WTC11 (cell line): ENCODE measurements at regions not wholly inside any gene's neighbourhood (a gene's known extent, or its start where the extent isn't known, plus 50 kb on each side); places are given as distances from the start of the nearest gene placed in this dataset.

Experiments
- ATAC-seq: fragments of 200-7000 bp; cut with Tn5 transposase; 2 replicates; pipeline ENCODE4 v1.10.0; 2021; ENCODE audit warnings: mild to moderate bottlenecking, moderate library complexity
- CTCF ChIA-PET: fragments of 300-600 bp; sonication (Branson Sonifier 250); formaldehyde crosslinking; loops from one replicate; lab custom pipeline; 2021; ENCODE audit warnings: antibody characterized with exemption; lab: Charles Lee
- POLR2A ChIA-PET: fragments of 350-600 bp; sonication (Branson Sonifier 250); formaldehyde crosslinking; loops from one replicate; lab custom pipeline; 2021; ENCODE audit warnings: antibody characterized with exemption; lab: Charles Lee
- DNase-seq: peaks from one replicate; pipeline ENCODE4 v3.0.0; 2021; ENCODE audit warnings: low spot score
- H3K27ac Mint-ChIP-seq: 2 replicates; pipeline ENCODE4 v1.8.0; 2021; ENCODE audit warnings: mixed read lengths
- H3K27me3 Mint-ChIP-seq: 2 replicates; pipeline ENCODE4 v1.8.0; 2021; ENCODE audit warnings: low read depth, mild to moderate bottlenecking, moderate library complexity, mixed read lengths
- H3K36me3 Mint-ChIP-seq: 2 replicates; pipeline ENCODE4 v1.8.0; 2021; ENCODE audit warnings: mixed read lengths
- H3K4me1 Mint-ChIP-seq: 2 replicates; pipeline ENCODE4 v1.8.0; 2022; ENCODE audit warnings: mixed read lengths
- H3K4me3 Mint-ChIP-seq: 2 replicates; pipeline ENCODE4 v1.8.0; 2021; ENCODE audit warnings: mild to moderate bottlenecking, moderate library complexity, mixed read lengths
- H3K9me3 Mint-ChIP-seq: 2 replicates; pipeline ENCODE4 v1.8.0; 2021; ENCODE audit warnings: mixed read lengths
- AFF4 ChIP-seq: sonication (generic); formaldehyde crosslinking; IDR thresholded peaks from 2 replicates; pipeline ENCODE4 v1.8.1; 2023; ENCODE audit warnings: mild to moderate bottlenecking, missing genetic modification reagents, borderline replicate concordance
- ATF3 ChIP-seq: sonication (generic); formaldehyde crosslinking; conservative IDR thresholded peaks from 2 replicates; pipeline ENCODE4 v1.8.1; 2022; ENCODE audit warnings: mild to moderate bottlenecking, missing genetic modification reagents
- CTCF ChIP-seq: fragments of 200-600 bp; IDR thresholded peaks from 2 replicates; pipeline ENCODE4 v1.8.0; 2022; ENCODE audit warnings: antibody characterized with exemption
- ETV6 ChIP-seq: sonication (generic); formaldehyde crosslinking; IDR thresholded peaks from 2 replicates; pipeline ENCODE4 v1.8.1; 2022; ENCODE audit warnings: mild to moderate bottlenecking, missing genetic modification reagents
- FOXJ3 ChIP-seq: sonication (generic); formaldehyde crosslinking; IDR thresholded peaks from 2 replicates; pipeline ENCODE4 v1.9.0; 2021; ENCODE audit warnings: missing genetic modification reagents, mild to moderate bottlenecking, borderline replicate concordance
- HMGA2 ChIP-seq: fragments of 250-450 bp; sonication (Bioruptor Pico); IDR thresholded peaks from 2 replicates; pipeline ENCODE4 v1.4.0; 2021; ENCODE audit warnings: mild to moderate bottlenecking, moderate library complexity
- PRRX2 ChIP-seq: fragments of 250-450 bp; sonication (Bioruptor Pico); IDR thresholded peaks from 2 replicates; pipeline ENCODE4 v1.8.0; 2021; ENCODE audit warnings: mild to moderate bottlenecking
- RORB ChIP-seq: fragments of 250-450 bp; sonication (Bioruptor Pico); IDR thresholded peaks from 2 replicates; pipeline ENCODE4 v1.9.0; 2021; ENCODE audit warnings: mild to moderate bottlenecking
- TP53 ChIP-seq: sonication (generic); formaldehyde crosslinking; IDR thresholded peaks from 2 replicates; pipeline ENCODE4 v1.8.1; 2023; ENCODE audit warnings: mild to moderate bottlenecking, missing genetic modification reagents
- ZNF281 ChIP-seq: sonication (generic); formaldehyde crosslinking; IDR thresholded peaks from 2 replicates; pipeline ENCODE4 v1.8.0; 2023; ENCODE audit warnings: mild to moderate bottlenecking, missing genetic modification reagents
- ZNF396 ChIP-seq: fragments of 250-450 bp; sonication (Bioruptor Pico); IDR thresholded peaks from 2 replicates; pipeline ENCODE4 v1.8.0; 2021; ENCODE audit warnings: mild to moderate bottlenecking, moderate library complexity, borderline replicate concordance
- ZNF512 ChIP-seq: sonication (generic); formaldehyde crosslinking; IDR thresholded peaks from 2 replicates; pipeline ENCODE4 v1.8.1; 2022; ENCODE audit warnings: missing genetic modification reagents, borderline replicate concordance
- TF ChIP-seq, protein P1 (sequence below): sonication (generic); formaldehyde crosslinking; IDR thresholded peaks from 2 replicates; pipeline ENCODE4 v1.8.0; 2022; ENCODE audit warnings: mild to moderate bottlenecking, missing genetic modification reagents

- ChIA-PET CTCF (no interaction called here), POLR2A (no interaction called here)
- Mint-ChIP-seq H3K4me1 (no peaks in the 10 kb centered on the region), H3K9me3 (peaks cover 17% of the 10 kb centered on the region), H3K27me3 (no peaks in the 10 kb centered on the region), H3K27ac (no peak overlapping the region), H3K4me3 (no peak overlapping the region), H3K36me3 (peaks cover 14% of the 10 kb centered on the region)
- no peak for TF ChIP-seq PRRX2 (CRISPR knock-in tag)
- TF ChIP-seq HMGA2 (CRISPR knock-in tag) = peak; percentile 97; the same call in 1 of the 2 replicates
- ATAC-seq = no peak
- DNase-seq = no peak
These were observed 1098.0 kb downstream of the BRD1 start for GRCh38 chr22:48729499-48730171.

GRCh38 chr22:48727454-48728058 lies 1100.1 kb downstream of the BRD1 start:
- POLR2A ChIA-PET = no interaction called here
- TF ChIP-seq TP53 = no peak
- TF ChIP-seq HMGA2 (CRISPR knock-in tag) = no peak
- TF ChIP-seq ATF3 (CRISPR knock-in tag) = no peak
- TF ChIP-seq ZNF512 (CRISPR knock-in tag) = no peak
- no peak for TF ChIP-seq ZNF396 (CRISPR knock-in tag)
- TF ChIP-seq ETV6 (CRISPR knock-in tag) = no peak
- TF ChIP-seq, protein P1, sequence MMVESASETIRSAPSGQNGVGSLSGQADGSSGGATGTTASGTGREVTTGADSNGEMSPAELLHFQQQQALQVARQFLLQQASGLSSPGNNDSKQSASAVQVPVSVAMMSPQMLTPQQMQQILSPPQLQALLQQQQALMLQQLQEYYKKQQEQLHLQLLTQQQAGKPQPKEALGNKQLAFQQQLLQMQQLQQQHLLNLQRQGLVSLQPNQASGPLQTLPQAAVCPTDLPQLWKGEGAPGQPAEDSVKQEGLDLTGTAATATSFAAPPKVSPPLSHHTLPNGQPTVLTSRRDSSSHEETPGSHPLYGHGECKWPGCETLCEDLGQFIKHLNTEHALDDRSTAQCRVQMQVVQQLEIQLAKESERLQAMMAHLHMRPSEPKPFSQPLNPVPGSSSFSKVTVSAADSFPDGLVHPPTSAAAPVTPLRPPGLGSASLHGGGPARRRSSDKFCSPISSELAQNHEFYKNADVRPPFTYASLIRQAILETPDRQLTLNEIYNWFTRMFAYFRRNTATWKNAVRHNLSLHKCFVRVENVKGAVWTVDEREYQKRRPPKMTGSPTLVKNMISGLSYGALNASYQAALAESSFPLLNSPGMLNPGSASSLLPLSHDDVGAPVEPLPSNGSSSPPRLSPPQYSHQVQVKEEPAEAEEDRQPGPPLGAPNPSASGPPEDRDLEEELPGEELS (CRISPR knock-in tag) = no peak
- no peak for DNase-seq
- Mint-ChIP-seq H3K27me3 (no peaks in the 10 kb centered on the region), H3K36me3 (peaks cover 14% of the 10 kb centered on the region), H3K4me1 (no peaks in the 10 kb centered on the region), H3K9me3 (peaks cover 17% of the 10 kb centered on the region), H3K27ac (no peak overlapping the region), H3K4me3 (no peak overlapping the region)
- CTCF ChIA-PET = no interaction called here
- ATAC-seq = no peak

DNA sequence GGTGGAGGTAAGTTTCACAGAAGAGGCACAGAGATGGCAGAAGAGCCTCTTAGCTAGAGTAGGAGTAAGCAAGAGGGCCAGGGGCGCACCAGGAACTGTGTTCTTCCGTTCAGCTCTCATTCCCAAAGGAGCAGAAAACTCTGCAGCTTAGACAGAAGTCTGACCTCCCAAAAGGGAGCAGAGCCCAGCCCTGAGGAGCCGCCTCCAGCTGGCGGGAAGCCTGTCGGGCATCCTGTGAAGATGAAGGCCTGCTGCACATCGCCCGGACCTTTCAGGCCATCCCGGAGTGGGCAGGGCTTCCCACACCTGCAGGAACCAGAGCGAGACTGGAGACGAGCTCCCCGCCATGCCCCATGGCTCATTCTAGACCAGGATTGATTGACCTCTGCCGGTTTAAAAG lies 1102.8 kb downstream of the BRD1 start:
- ChIA-PET CTCF (interaction anchor here (0.7 to 1.1 kb wide), 3 partner anchors 24 to 170 kb away, joined by 3 read pairs; no protein-coding TSS in a partner anchor), POLR2A (no interaction called here)
- peaks cover 13% of the 10 kb centered on the region for H3K9me3 Mint-ChIP-seq
- H3K27ac Mint-ChIP-seq = no peak overlapping the region
- ATAC-seq (no peak), DNase-seq (no peak)
- H3K4me3 Mint-ChIP-seq = no peak overlapping the region
- H3K27me3 Mint-ChIP-seq = no peaks in the 10 kb centered on the region
- TF ChIP-seq CTCF (no peak), ZNF281 (CRISPR knock-in tag) (no peak), PRRX2 (CRISPR knock-in tag) (no peak), HMGA2 (CRISPR knock-in tag) (no peak), AFF4 (CRISPR knock-in tag) (no peak), FOXJ3 (CRISPR knock-in tag) (no peak), RORB (CRISPR knock-in tag) (no peak)
- TF ChIP-seq, protein P1 (CRISPR knock-in tag) = no peak
- peaks cover 1% of the 10 kb centered on the region for H3K4me1 Mint-ChIP-seq
- peaks cover 10% of the 10 kb centered on the region for H3K36me3 Mint-ChIP-seq
